ENCODE measurements at regions not wholly inside any gene's neighbourhood (a gene's known extent, or its start where the extent isn't known, plus 50 kb on each side); places are given as distances from the start of the nearest gene placed in this dataset.

DNA sequence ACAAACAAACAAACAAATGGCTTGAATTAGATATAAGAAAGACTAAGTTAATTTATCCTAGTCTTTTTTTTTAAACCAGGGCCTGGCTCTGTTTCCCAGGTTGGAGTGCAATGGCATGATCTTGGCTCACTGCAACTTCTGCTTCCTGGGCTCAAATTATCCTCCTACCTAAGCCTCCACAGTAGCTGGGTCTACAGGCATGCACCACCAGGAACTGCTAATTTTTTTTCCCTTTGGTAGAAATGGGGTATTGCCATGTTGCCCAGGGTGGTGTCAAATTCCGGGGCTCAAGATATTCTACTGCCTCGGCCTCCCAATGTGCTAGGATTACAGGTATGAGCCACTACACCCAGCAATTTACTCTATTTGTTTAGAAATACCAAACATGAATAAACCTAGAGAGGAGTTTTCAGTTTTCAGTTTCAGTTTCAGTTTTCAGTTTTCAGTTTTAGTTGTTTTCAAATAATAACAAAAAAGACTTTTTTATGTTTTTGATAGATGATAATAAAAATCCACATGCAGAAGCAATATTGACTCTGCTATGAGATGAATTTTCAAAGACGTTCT lies 817.0 kb downstream of the FLRT2 start:
- Histone ChIP-seq H3K4me1 (ENCODE audit: low read length) (peaks cover 21% of the 10 kb centered on the region), H2AFZ (ENCODE audit: low read length) (no peak overlapping the region), H3K9me3 (replicated peaks; ENCODE audit: insufficient read depth, low read length) (no peaks in the 10 kb centered on the region), H3K4me3 (ENCODE audit: low read length) (no peak overlapping the region), H3K27me3 (replicated peaks; ENCODE audit: insufficient read depth, low read length) (no peaks in the 10 kb centered on the region), H3K27ac (ENCODE audit: low read length) (peak overlapping the region; percentile 69; the same call in 1 of the 2 replicates), H3K36me3 (replicated peaks; ENCODE audit: insufficient read depth, low read length) (no peaks in the 10 kb centered on the region), H3K79me2 (ENCODE audit: low read length) (no peaks in the 10 kb centered on the region), H3K9ac (ENCODE audit: low read length) (0 out of 2 replicates have a peak overlapping the region, but pooled peaks have one; percentile 10), H4K20me1 (ENCODE audit: insufficient read depth, low read length) (no peaks in the 10 kb centered on the region), H3K4me2 (ENCODE audit: low read depth, low read length) (peak overlapping the region; percentile 74), H3F3A (ENCODE audit: insufficient read depth, low read length) (no peaks in the 10 kb centered on the region), H3K9me2 (replicated peaks; ENCODE audit: insufficient read depth, low read length) (no peaks in the 10 kb centered on the region)
- no peak for TF ChIP-seq EZH2phosphoT487 (IDR thresholded peaks at IDR 0.05; ENCODE audit: low read length)
- no peak for TF ChIP-seq EZH2 (optimal IDR thresholded peaks at IDR 0.05; ENCODE audit: low read depth, low read length)
- TF ChIP-seq, protein P1, sequence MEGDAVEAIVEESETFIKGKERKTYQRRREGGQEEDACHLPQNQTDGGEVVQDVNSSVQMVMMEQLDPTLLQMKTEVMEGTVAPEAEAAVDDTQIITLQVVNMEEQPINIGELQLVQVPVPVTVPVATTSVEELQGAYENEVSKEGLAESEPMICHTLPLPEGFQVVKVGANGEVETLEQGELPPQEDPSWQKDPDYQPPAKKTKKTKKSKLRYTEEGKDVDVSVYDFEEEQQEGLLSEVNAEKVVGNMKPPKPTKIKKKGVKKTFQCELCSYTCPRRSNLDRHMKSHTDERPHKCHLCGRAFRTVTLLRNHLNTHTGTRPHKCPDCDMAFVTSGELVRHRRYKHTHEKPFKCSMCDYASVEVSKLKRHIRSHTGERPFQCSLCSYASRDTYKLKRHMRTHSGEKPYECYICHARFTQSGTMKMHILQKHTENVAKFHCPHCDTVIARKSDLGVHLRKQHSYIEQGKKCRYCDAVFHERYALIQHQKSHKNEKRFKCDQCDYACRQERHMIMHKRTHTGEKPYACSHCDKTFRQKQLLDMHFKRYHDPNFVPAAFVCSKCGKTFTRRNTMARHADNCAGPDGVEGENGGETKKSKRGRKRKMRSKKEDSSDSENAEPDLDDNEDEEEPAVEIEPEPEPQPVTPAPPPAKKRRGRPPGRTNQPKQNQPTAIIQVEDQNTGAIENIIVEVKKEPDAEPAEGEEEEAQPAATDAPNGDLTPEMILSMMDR (IDR thresholded peaks at IDR 0.05; ENCODE audit: low read length): no peak
- peak; percentile 74 for DNase-seq

DNA sequence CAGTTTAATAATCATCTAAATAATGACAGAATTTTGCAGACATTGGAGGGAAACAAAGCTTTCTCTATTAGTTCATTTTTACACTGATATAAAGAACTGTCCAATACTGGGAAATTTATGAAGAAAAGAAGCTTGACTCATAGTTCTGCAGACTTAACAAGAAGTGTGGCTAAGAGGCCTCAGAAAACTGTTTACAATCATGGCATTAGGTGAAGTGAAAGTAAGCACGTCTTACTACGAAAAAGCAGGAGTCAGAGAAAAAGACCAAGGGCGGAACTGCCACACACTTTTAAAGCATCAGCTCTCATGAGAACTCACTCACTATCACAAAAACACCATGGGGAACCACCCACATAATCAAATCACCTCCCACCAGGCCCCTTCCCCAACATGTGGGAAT lies 804.4 kb downstream of the FLRT2 start:
- Histone ChIP-seq H2AFZ (ENCODE audit: low read length) (no peak overlapping the region), H3K36me3 (replicated peaks; ENCODE audit: insufficient read depth, low read length) (no peaks in the 10 kb centered on the region), H3K27me3 (replicated peaks; ENCODE audit: insufficient read depth, low read length) (no peaks in the 10 kb centered on the region), H4K20me1 (ENCODE audit: insufficient read depth, low read length) (no peaks in the 10 kb centered on the region), H3K27ac (ENCODE audit: low read length) (no peak overlapping the region), H3K4me3 (ENCODE audit: low read length) (no peak overlapping the region), H3K4me2 (ENCODE audit: low read depth, low read length) (no peak overlapping the region), H3F3A (ENCODE audit: insufficient read depth, low read length) (no peaks in the 10 kb centered on the region), H3K79me2 (ENCODE audit: low read length) (no peaks in the 10 kb centered on the region), H3K9ac (ENCODE audit: low read length) (no peak overlapping the region), H3K9me2 (replicated peaks; ENCODE audit: insufficient read depth, low read length) (no peaks in the 10 kb centered on the region), H3K9me3 (replicated peaks; ENCODE audit: insufficient read depth, low read length) (no peaks in the 10 kb centered on the region), H3K4me1 (ENCODE audit: low read length) (no peaks in the 10 kb centered on the region)
- TF ChIP-seq EZH2 (optimal IDR thresholded peaks at IDR 0.05; ENCODE audit: low read depth, low read length) (no peak), EZH2phosphoT487 (IDR thresholded peaks at IDR 0.05; ENCODE audit: low read length) (no peak)
- TF ChIP-seq, protein P1 (IDR thresholded peaks at IDR 0.05; ENCODE audit: low read length): no peak
- DNase-seq: no peak

DNA sequence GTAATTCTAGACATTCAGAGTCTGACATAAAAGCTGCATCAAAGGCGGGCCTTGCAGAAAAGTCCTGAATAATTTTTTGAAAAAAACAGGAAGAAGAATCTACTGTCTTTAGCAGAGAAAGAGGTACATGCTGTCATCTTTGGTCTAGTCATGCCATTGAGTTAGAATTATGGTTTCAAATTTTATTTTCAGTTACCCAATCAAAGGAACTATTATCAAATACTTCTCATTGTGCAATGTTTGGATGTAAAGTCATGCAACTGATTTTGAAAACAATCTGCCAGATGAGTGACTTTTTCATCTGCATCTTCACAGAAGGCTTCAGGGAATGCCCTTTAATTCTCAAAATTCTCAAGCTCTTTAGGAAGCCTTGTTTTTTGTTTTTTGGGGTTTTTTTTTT lies 803.5 kb downstream of the FLRT2 start:
- Histone ChIP-seq H3K36me3 (replicated peaks; ENCODE audit: insufficient read depth, low read length) (no peaks in the 10 kb centered on the region), H2AFZ (ENCODE audit: low read length) (no peak overlapping the region), H3K4me2 (ENCODE audit: low read depth, low read length) (no peak overlapping the region), H3K9me2 (replicated peaks; ENCODE audit: insufficient read depth, low read length) (no peaks in the 10 kb centered on the region), H3K4me3 (ENCODE audit: low read length) (no peak overlapping the region), H3K9ac (ENCODE audit: low read length) (no peak overlapping the region), H3K9me3 (replicated peaks; ENCODE audit: insufficient read depth, low read length) (no peaks in the 10 kb centered on the region), H3K79me2 (ENCODE audit: low read length) (no peaks in the 10 kb centered on the region), H3K27ac (ENCODE audit: low read length) (no peak overlapping the region), H3K4me1 (ENCODE audit: low read length) (no peaks in the 10 kb centered on the region), H3K27me3 (replicated peaks; ENCODE audit: insufficient read depth, low read length) (no peaks in the 10 kb centered on the region), H4K20me1 (ENCODE audit: insufficient read depth, low read length) (no peaks in the 10 kb centered on the region), H3F3A (ENCODE audit: insufficient read depth, low read length) (no peaks in the 10 kb centered on the region)
- DNase-seq: no peak
- TF ChIP-seq, protein P1 (IDR thresholded peaks at IDR 0.05; ENCODE audit: low read length): no peak
- TF ChIP-seq EZH2phosphoT487 (IDR thresholded peaks at IDR 0.05; ENCODE audit: low read length) (no peak), EZH2 (optimal IDR thresholded peaks at IDR 0.05; ENCODE audit: low read depth, low read length) (no peak)
